ENCODE measurements at regions not wholly inside any gene's neighbourhood (a gene's known extent, or its start where the extent isn't known, plus 50 kb on each side); places are given as distances from the start of the nearest gene placed in this dataset.

DNA sequence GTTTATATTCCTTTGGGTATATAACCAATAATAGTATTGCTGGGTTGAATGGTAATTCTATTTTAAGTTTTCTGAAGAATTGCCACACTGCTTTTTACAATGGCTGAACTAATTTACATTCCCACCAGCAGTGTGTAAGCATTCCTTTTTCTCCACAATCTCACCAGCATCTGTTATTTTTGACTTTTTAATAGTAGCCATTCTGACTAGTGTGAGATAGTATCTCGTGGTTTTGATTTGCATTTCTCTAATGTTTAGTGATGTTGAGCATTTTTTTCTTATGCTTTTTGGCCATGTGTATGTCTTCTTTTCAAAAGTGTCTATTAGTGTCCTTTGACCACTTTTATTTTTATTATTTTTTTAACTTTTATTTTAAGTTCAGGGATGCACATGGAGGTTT, 275.3 kb downstream of the METTL15 start:
- Histone ChIP-seq H3K27me3 (no peaks in the 10 kb centered on the region), H3K27ac (no peak overlapping the region), H3K4me1 (no peaks in the 10 kb centered on the region), H3K4me3 (no peak overlapping the region), H3K9me3 (no peaks in the 10 kb centered on the region), H3K36me3 (ENCODE audit: low read depth, missing control alignments) (no peaks in the 10 kb centered on the region)
- DNase-seq, result no peak
- TF ChIP-seq POLR2A (IDR thresholded peaks at IDR 0.05), result no peak
- TF ChIP-seq, protein P1, sequence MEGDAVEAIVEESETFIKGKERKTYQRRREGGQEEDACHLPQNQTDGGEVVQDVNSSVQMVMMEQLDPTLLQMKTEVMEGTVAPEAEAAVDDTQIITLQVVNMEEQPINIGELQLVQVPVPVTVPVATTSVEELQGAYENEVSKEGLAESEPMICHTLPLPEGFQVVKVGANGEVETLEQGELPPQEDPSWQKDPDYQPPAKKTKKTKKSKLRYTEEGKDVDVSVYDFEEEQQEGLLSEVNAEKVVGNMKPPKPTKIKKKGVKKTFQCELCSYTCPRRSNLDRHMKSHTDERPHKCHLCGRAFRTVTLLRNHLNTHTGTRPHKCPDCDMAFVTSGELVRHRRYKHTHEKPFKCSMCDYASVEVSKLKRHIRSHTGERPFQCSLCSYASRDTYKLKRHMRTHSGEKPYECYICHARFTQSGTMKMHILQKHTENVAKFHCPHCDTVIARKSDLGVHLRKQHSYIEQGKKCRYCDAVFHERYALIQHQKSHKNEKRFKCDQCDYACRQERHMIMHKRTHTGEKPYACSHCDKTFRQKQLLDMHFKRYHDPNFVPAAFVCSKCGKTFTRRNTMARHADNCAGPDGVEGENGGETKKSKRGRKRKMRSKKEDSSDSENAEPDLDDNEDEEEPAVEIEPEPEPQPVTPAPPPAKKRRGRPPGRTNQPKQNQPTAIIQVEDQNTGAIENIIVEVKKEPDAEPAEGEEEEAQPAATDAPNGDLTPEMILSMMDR (IDR thresholded peaks at IDR 0.05), result no peak
- WGBS, 2 donors, result 84 to 96% methylated on average over 1 of the region's 1 CpG
- intact Hi-C loops (cut with DNase I; ENCODE audit: low total_unique reads), result no loop called here

Small RNAs in the stretch of these regions (microRNA-seq; reads per million reads assigned to microRNA genes)
- 0 reads per million in 2 donors for gene MIR8068 (ENCODE audit: borderline number of aligned reads in 2 of 2, borderline replicate concordance in 1 of 2)

Small RNAs in the stretch of these regions (small RNA-seq; reads per million reads assigned to genes)
- gene MIR8068, result 0 reads per million in 2 donors
- 0 reads per million in 2 donors for gene RN7SL240P
